GM18867 (cell line): ENCODE measurements at regions not wholly inside any gene's neighbourhood (a gene's known extent, or its start where the extent isn't known, plus 50 kb on each side); places are given as distances from the start of the nearest gene placed in this dataset.

Source experiments
- ATAC-seq: cut with Tn5 transposase; IDR thresholded peaks from one replicate; pipeline ENCODE4 v1.9.1; 2021; ENCODE audit warnings: mild to moderate bottlenecking, moderate library complexity; ENCODE audit not compliant: unreplicated experiment

- no peak for ATAC-seq
Observed at GRCh38 chr5:123245689-123246088, 156.6 kb downstream of the PRDM6 start.

- ATAC-seq = no peak
Observed at GRCh38 chr5:123244458-123244857, 155.4 kb downstream of the PRDM6 start.
